ENCODE measurements at regions not wholly inside any gene's neighbourhood (a gene's known extent, or its start where the extent isn't known, plus 50 kb on each side); places are given as distances from the start of the nearest gene placed in this dataset.

DNA sequence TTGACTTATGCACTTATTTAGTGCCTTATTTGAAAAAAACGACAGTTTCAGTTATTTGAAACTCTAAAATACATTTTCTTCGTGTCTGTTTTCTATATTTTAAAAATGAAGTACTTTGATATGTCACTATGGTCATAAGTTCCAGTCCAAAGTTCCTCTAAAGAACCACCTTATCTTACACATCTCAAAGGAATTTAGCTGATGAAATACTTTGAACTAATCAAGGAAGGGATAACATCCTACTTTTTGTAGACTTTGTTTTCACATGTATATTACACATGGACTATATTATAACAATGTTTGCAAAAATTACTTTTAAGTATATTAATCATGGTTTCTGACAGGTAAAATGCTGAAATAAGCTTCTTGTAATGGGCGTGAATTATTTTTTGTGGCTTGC is 265.8 kb upstream of the ZNF717 start:
- no peaks in the 10 kb centered on the region for H3K9me3 ChIP-seq (ENCODE audit: control insufficient read depth, insufficient read depth, low read length)
- H3K27me3 ChIP-seq (ENCODE audit: control insufficient read depth, insufficient read depth, low read length) = no peaks in the 10 kb centered on the region
- H3K4me1 ChIP-seq (ENCODE audit: control insufficient read depth, insufficient read depth, low read length) = no peaks in the 10 kb centered on the region
- H3K4me3 ChIP-seq (ENCODE audit: low read length) = no peak overlapping the region
- no CpG with 5 or more reads among the region's 3 CpGs for WGBS (ENCODE audit: insufficient coverage, insufficient read length)
- no peak overlapping the region for H3K27ac ChIP-seq (ENCODE audit: low read length)
- no peak for DNase-seq (ENCODE audit: low read depth, low spot score)
- no peaks in the 10 kb centered on the region for H3K36me3 ChIP-seq (ENCODE audit: control insufficient read depth, insufficient read depth, low read length)

DNA sequence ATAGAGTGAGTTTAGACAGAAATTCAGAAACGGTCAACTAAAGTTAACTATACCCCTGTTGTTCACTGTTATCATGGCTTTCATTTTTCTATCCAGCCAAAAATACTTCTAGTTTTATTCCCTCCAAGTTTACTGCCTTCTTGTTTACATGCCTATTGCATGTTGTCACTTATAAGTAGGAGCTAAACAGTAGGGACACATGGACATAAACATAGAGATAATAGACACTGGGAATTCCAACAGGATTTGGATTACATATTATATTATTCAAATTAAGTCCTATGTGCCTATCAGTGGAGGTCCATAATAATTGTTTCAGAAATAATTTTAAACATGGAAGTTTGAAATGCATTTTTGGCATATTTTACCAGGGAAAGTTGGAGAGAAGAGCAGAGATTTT is 269.1 kb upstream of the ZNF717 start:
- Histone ChIP-seq H3K27ac (ENCODE audit: low read length) (no peak overlapping the region), H3K9me3 (ENCODE audit: control insufficient read depth, insufficient read depth, low read length) (no peaks in the 10 kb centered on the region), H3K4me3 (ENCODE audit: low read length) (no peak overlapping the region), H3K4me1 (ENCODE audit: control insufficient read depth, insufficient read depth, low read length) (no peaks in the 10 kb centered on the region), H3K27me3 (ENCODE audit: control insufficient read depth, insufficient read depth, low read length) (no peaks in the 10 kb centered on the region), H3K36me3 (ENCODE audit: control insufficient read depth, insufficient read depth, low read length) (no peaks in the 10 kb centered on the region)
- WGBS (ENCODE audit: insufficient coverage, insufficient read length) = no CpG with 5 or more reads among the region's 1 CpG
- no peak for DNase-seq (ENCODE audit: low read depth, low spot score)

DNA sequence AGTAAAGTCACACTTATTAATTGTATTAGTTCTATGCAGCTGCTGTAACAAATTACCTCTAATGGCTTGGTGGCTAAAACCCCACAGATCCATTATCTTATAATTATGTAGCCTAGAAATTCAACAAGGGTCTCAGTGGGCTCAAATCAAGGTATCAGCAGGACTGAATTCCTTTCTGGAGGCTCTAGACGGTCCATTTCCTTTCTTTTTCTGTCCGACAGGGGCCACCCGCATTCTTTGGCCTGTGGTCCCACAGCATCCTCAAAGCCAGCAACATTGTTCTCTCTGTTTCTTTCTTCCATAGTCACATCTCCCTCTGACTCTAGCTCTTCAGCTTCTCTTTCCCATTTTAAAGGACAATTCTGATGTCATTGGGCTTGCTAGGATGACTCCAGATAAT is 276.3 kb upstream of the ZNF717 start:
- Histone ChIP-seq H3K4me3 (ENCODE audit: low read length) (no peak overlapping the region), H3K27ac (ENCODE audit: low read length) (no peak overlapping the region), H3K4me1 (ENCODE audit: control insufficient read depth, insufficient read depth, low read length) (no peaks in the 10 kb centered on the region), H3K27me3 (ENCODE audit: control insufficient read depth, insufficient read depth, low read length) (no peaks in the 10 kb centered on the region), H3K36me3 (ENCODE audit: control insufficient read depth, insufficient read depth, low read length) (no peaks in the 10 kb centered on the region), H3K9me3 (ENCODE audit: control insufficient read depth, insufficient read depth, low read length) (no peaks in the 10 kb centered on the region)
- no CpG with 5 or more reads among the region's 3 CpGs for WGBS (ENCODE audit: insufficient coverage, insufficient read length)
- no peak for DNase-seq (ENCODE audit: low read depth, low spot score)

GRCh38 chr3:76063019-76063418 is 277.7 kb upstream of the ZNF717 start:
- WGBS (ENCODE audit: insufficient coverage, insufficient read length) = no CpG with 5 or more reads among the region's 3 CpGs
- H3K9me3 ChIP-seq (ENCODE audit: control insufficient read depth, insufficient read depth, low read length) = no peaks in the 10 kb centered on the region

GRCh38 chr3:76063811-76064210 is 278.5 kb upstream of the ZNF717 start:
- DNase-seq (ENCODE audit: low read depth, low spot score) = no peak
- WGBS (ENCODE audit: insufficient coverage, insufficient read length) = no CpG with 5 or more reads among the region's 5 CpGs
- Histone ChIP-seq H3K27ac (ENCODE audit: low read length) (no peak overlapping the region), H3K4me3 (ENCODE audit: low read length) (no peak overlapping the region), H3K4me1 (ENCODE audit: control insufficient read depth, insufficient read depth, low read length) (no peaks in the 10 kb centered on the region; the same call in 1 of the 2 replicates), H3K36me3 (ENCODE audit: control insufficient read depth, insufficient read depth, low read length) (no peaks in the 10 kb centered on the region), H3K27me3 (ENCODE audit: control insufficient read depth, insufficient read depth, low read length) (no peaks in the 10 kb centered on the region), H3K9me3 (ENCODE audit: control insufficient read depth, insufficient read depth, low read length) (no peaks in the 10 kb centered on the region)

More at GRCh38 chr3:76063019-76063418, 277.7 kb upstream of the ZNF717 start:
- Histone ChIP-seq H3K4me1 (ENCODE audit: control insufficient read depth, insufficient read depth, low read length) (no peaks in the 10 kb centered on the region; the same call in 1 of the 2 replicates), H3K4me3 (ENCODE audit: low read length) (no peak overlapping the region), H3K27ac (ENCODE audit: low read length) (no peak overlapping the region), H3K27me3 (ENCODE audit: control insufficient read depth, insufficient read depth, low read length) (no peaks in the 10 kb centered on the region), H3K36me3 (ENCODE audit: control insufficient read depth, insufficient read depth, low read length) (no peaks in the 10 kb centered on the region)
- no peak for DNase-seq (ENCODE audit: low read depth, low spot score)

DNA sequence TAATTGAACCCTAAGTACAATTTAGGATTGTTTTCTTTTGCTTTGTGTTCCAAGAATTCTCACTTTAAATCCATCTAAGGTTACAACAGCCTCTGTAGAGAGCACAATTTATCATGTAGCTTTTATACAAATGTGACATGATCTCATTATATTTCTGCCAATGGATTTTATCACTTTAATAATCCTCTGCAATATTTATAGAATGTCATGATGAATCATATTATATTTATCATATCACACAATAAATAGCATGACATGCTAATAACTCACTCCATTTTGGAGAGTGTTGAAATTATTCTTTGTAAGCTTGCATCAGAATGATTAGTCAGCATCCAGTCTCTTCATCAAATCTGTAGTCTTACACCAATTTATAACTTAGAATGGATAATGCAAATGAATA is 280.6 kb upstream of the ZNF717 start:
- Histone ChIP-seq H3K36me3 (ENCODE audit: control insufficient read depth, insufficient read depth, low read length) (no peaks in the 10 kb centered on the region), H3K4me3 (ENCODE audit: low read length) (no peak overlapping the region), H3K27me3 (ENCODE audit: control insufficient read depth, insufficient read depth, low read length) (no peaks in the 10 kb centered on the region), H3K27ac (ENCODE audit: low read length) (no peak overlapping the region), H3K9me3 (ENCODE audit: control insufficient read depth, insufficient read depth, low read length) (no peaks in the 10 kb centered on the region), H3K4me1 (ENCODE audit: control insufficient read depth, insufficient read depth, low read length) (no peaks in the 10 kb centered on the region; the same call in 1 of the 2 replicates)
- DNase-seq (ENCODE audit: low read depth, low spot score) = no peak

DNA sequence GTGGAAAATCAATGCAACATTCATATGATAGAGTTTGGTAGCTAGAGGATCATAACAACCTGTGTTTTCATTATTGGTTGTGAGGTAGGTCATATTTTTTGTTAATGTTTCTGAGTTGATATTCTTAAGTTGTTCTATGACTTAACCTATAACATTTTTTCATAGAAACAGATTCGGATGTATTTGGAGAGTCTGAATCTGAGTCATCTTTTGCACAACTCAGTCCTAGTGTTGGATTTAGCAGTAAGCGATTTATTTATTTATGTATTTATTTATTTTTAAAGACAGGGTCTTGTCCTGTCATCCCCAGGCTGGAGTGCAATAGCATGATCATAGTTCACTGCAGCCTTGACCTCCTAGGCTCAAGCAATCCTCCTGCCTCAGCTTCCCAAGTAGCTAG is 292.8 kb upstream of the ZNF717 start:
- no peaks in the 10 kb centered on the region for H3K9me3 ChIP-seq (ENCODE audit: control insufficient read depth, insufficient read depth, low read length)
- no peak overlapping the region for H3K27ac ChIP-seq (ENCODE audit: low read length)
- no peaks in the 10 kb centered on the region for H3K4me1 ChIP-seq (ENCODE audit: control insufficient read depth, insufficient read depth, low read length)
- no peaks in the 10 kb centered on the region for H3K36me3 ChIP-seq (ENCODE audit: control insufficient read depth, insufficient read depth, low read length)
- H3K27me3 ChIP-seq (ENCODE audit: control insufficient read depth, insufficient read depth, low read length) = no peaks in the 10 kb centered on the region
- WGBS (ENCODE audit: insufficient coverage, insufficient read length) = no CpG with 5 or more reads among the region's 2 CpGs
- no peak overlapping the region for H3K4me3 ChIP-seq (ENCODE audit: low read length)
- no peak for DNase-seq (ENCODE audit: low read depth, low spot score)

DNA sequence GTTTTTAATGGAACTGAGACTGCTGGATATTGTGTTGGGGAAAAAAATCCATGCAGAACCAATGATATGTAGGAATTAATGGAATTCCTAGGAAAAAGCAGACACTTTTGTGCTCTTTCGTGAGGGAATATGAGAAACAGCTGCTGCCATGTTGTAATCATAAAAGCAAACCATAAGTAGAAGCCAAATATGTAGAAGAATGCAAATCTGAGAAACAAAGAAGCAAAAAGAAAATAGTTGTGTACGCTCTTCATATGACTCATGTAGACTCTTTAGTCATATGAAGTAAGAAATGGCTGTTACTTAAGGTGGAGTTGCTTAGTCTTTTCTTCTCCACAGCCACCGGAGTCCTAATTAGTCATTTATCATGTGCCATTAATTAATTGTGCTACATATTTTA is 298.6 kb upstream of the ZNF717 start:
- Histone ChIP-seq H3K9me3 (ENCODE audit: control insufficient read depth, insufficient read depth, low read length) (no peaks in the 10 kb centered on the region), H3K27ac (ENCODE audit: low read length) (no peak overlapping the region)

GRCh38 chr3:76096036-76096435 is 310.7 kb upstream of the ZNF717 start:
- Histone ChIP-seq H3K27ac (ENCODE audit: low read length) (no peak overlapping the region), H3K27me3 (ENCODE audit: control insufficient read depth, insufficient read depth, low read length) (no peaks in the 10 kb centered on the region), H3K4me3 (ENCODE audit: low read length) (no peak overlapping the region), H3K36me3 (ENCODE audit: control insufficient read depth, insufficient read depth, low read length) (no peaks in the 10 kb centered on the region), H3K4me1 (ENCODE audit: control insufficient read depth, insufficient read depth, low read length) (no peaks in the 10 kb centered on the region), H3K9me3 (ENCODE audit: control insufficient read depth, insufficient read depth, low read length) (no peaks in the 10 kb centered on the region)
- DNase-seq (ENCODE audit: low read depth, low spot score) = no peak
- WGBS (ENCODE audit: insufficient coverage, insufficient read length) = no CpG with 5 or more reads among the region's 3 CpGs

More for the DNA sequence above, 298.6 kb upstream of the ZNF717 start:
- WGBS (ENCODE audit: insufficient coverage, insufficient read length) = no CpG with 5 or more reads among the region's 3 CpGs
- Histone ChIP-seq H3K4me1 (ENCODE audit: control insufficient read depth, insufficient read depth, low read length) (no peaks in the 10 kb centered on the region), H3K4me3 (ENCODE audit: low read length) (no peak overlapping the region), H3K27me3 (ENCODE audit: control insufficient read depth, insufficient read depth, low read length) (no peaks in the 10 kb centered on the region), H3K36me3 (ENCODE audit: control insufficient read depth, insufficient read depth, low read length) (no peaks in the 10 kb centered on the region)
- no peak for DNase-seq (ENCODE audit: low read depth, low spot score)

GRCh38 chr3:76096836-76097588 is 311.7 kb upstream of the ZNF717 start:
- Histone ChIP-seq H3K27ac (ENCODE audit: low read length) (no peak overlapping the region), H3K4me3 (ENCODE audit: low read length) (no peak overlapping the region), H3K4me1 (ENCODE audit: control insufficient read depth, insufficient read depth, low read length) (no peaks in the 10 kb centered on the region), H3K9me3 (ENCODE audit: control insufficient read depth, insufficient read depth, low read length) (no peaks in the 10 kb centered on the region), H3K27me3 (ENCODE audit: control insufficient read depth, insufficient read depth, low read length) (no peaks in the 10 kb centered on the region), H3K36me3 (ENCODE audit: control insufficient read depth, insufficient read depth, low read length) (no peaks in the 10 kb centered on the region)
- WGBS (ENCODE audit: insufficient coverage, insufficient read length) = no CpG with 5 or more reads among the region's 7 CpGs
- DNase-seq (ENCODE audit: low read depth, low spot score) = no peak

DNA sequence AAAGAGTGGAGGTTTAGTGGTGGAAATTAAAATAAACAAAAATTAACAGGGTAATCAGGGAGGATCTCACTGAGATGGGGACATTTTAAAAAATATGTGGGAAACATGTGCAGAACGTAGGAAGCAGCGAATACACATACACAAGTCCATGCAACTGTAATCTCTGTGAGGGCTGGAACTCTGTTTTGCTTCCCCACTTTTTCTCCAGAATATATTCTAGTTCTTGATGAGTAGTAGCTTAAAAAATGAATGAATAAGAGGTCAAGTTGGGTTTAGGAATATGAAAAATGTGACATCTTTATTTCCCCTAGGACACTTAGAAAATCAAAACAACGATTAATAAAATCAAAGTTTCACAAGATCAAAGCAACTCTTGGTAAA is 312.2 kb upstream of the ZNF717 start:
- no CpG with 5 or more reads among the region's 3 CpGs for WGBS (ENCODE audit: insufficient coverage, insufficient read length)
- no peak overlapping the region for H3K27ac ChIP-seq (ENCODE audit: low read length)
- no peak for DNase-seq (ENCODE audit: low read depth, low spot score)
- H3K4me1 ChIP-seq (ENCODE audit: control insufficient read depth, insufficient read depth, low read length) = no peaks in the 10 kb centered on the region
- no peak overlapping the region for H3K4me3 ChIP-seq (ENCODE audit: low read length)
- H3K36me3 ChIP-seq (ENCODE audit: control insufficient read depth, insufficient read depth, low read length) = no peaks in the 10 kb centered on the region
- H3K9me3 ChIP-seq (ENCODE audit: control insufficient read depth, insufficient read depth, low read length) = no peaks in the 10 kb centered on the region
- no peaks in the 10 kb centered on the region for H3K27me3 ChIP-seq (ENCODE audit: control insufficient read depth, insufficient read depth, low read length)
